ENCODE measurements at regions not wholly inside any gene's neighbourhood (a gene's known extent, or its start where the extent isn't known, plus 50 kb on each side); places are given as distances from the start of the nearest gene placed in this dataset.
"Not testable (repeated sequence)": the region's sequence is repeated elsewhere in the genome, so short reads cannot be mapped to it uniquely, and the experiment has no call there.

- DNase-seq (ENCODE audit: low spot score): not testable (repeated sequence)
Measured at GRCh38 chr13:73160371-73161031, 101.7 kb downstream of the KLF5 start.

- DNase-seq (ENCODE audit: low spot score): no peak
Measured at GRCh38 chr13:73158851-73159250, 100.0 kb downstream of the KLF5 start.

GRCh38 chr13:73157031-73157430, 98.2 kb downstream of the KLF5 start:
- DNase-seq (ENCODE audit: low spot score): no peak

GRCh38 chr13:73146707-73147106, 87.9 kb downstream of the KLF5 start:
- no peak for DNase-seq (ENCODE audit: low spot score)

GRCh38 chr13:73142071-73142470, 83.3 kb downstream of the KLF5 start:
- DNase-seq (ENCODE audit: low spot score): no peak

GRCh38 chr13:73141292-73141771, 82.5 kb downstream of the KLF5 start:
- DNase-seq (ENCODE audit: low spot score): peak; percentile 89

GRCh38 chr13:73140801-73141200, 82.0 kb downstream of the KLF5 start:
- DNase-seq (ENCODE audit: low spot score): no peak

GRCh38 chr13:73138638-73139491, 80.1 kb downstream of the KLF5 start:
- no peak for DNase-seq (ENCODE audit: low spot score)

- no peak for DNase-seq (ENCODE audit: low spot score)
Measured at GRCh38 chr13:73138276-73138637, 79.5 kb downstream of the KLF5 start.

- no peak for DNase-seq (ENCODE audit: low spot score)
Measured at GRCh38 chr13:73136776-73137175, 78.0 kb downstream of the KLF5 start.

GRCh38 chr13:73133531-73133930, 74.7 kb downstream of the KLF5 start:
- DNase-seq (ENCODE audit: low spot score): no peak

- DNase-seq (ENCODE audit: low spot score): no peak
Measured at GRCh38 chr13:73131247-73131646, 72.4 kb downstream of the KLF5 start.

- no peak for DNase-seq (ENCODE audit: low spot score)
Measured at GRCh38 chr13:73129023-73129422, 70.2 kb downstream of the KLF5 start.

Measured in COLO829 (cell line).